ENCODE measurements at regions not wholly inside any gene's neighbourhood (a gene's known extent, or its start where the extent isn't known, plus 50 kb on each side); places are given as distances from the start of the nearest gene placed in this dataset.

DNA sequence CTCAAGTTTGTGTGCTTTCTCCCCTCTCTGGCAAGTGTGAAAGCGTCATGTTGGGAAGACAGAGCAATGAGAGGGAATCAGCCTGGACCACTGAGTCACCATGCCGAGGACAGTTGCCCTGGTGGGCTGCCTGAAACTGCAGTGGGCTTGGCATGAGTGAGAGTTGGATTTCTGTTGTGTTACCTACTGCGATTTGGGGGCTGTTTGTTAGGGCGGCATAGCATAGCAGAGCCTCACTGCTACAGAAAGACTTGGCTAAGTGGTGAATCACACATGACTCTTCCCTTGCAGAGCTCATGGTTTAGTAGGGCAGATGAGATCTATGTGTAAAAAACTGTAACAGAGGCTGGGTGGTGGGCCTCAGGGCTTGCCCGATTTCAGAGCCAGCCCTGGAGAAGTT, 324.6 kb downstream of the C16orf95 start:
- no peak overlapping the region for H3K4me3 ChIP-seq (replicated peaks; ENCODE audit: low read depth, low read length)
- no peaks in the 10 kb centered on the region for H3K36me3 ChIP-seq (ENCODE audit: control insufficient read depth, insufficient read depth, low read length)
- TF ChIP-seq, protein P1, sequence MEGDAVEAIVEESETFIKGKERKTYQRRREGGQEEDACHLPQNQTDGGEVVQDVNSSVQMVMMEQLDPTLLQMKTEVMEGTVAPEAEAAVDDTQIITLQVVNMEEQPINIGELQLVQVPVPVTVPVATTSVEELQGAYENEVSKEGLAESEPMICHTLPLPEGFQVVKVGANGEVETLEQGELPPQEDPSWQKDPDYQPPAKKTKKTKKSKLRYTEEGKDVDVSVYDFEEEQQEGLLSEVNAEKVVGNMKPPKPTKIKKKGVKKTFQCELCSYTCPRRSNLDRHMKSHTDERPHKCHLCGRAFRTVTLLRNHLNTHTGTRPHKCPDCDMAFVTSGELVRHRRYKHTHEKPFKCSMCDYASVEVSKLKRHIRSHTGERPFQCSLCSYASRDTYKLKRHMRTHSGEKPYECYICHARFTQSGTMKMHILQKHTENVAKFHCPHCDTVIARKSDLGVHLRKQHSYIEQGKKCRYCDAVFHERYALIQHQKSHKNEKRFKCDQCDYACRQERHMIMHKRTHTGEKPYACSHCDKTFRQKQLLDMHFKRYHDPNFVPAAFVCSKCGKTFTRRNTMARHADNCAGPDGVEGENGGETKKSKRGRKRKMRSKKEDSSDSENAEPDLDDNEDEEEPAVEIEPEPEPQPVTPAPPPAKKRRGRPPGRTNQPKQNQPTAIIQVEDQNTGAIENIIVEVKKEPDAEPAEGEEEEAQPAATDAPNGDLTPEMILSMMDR (IDR thresholded peaks at IDR 0.05; ENCODE audit: insufficient read depth, low read length, poor library complexity, severe bottlenecking), result no peak
- H3K27me3 ChIP-seq (replicated peaks; ENCODE audit: control insufficient read depth, insufficient read depth, low read length), result peaks cover 1% of the 10 kb centered on the region
- DNase-seq (ENCODE audit: extremely low read depth, insufficient read length), result no peak

DNA sequence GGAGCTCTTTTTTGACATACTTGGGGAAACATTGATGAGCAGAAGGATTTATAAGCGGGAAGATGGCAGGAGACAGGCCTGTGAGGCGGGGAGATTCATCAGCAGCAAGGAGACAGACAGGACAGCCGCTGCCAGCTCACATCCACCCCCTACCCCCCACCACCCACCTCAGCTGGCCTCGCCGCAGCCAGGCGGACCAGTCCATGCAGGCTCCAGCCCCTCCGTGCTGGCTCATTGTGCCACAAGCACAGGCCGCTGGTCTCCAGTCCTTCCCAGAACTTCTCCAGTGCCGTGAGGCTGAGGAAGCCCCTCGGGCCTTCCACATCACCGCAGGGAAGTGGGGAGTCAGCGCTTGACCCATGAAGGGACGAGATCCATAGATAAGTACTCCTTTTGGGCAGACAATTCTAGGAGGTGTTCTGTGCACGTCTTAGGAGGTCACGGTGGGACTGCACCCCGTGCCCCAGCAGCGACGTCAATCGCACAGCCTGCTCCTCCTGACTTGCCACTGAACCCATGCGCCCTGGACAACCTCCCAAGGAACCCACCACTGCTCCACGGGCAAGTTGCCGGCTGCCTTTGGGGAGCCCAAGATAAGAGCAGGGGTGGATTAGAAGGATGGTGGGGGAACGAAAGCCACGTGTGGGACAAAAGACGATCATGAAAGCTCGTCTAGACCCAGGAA, 323.6 kb downstream of the C16orf95 start:
- TF ChIP-seq, protein P1 (IDR thresholded peaks at IDR 0.05; ENCODE audit: insufficient read depth, low read length, poor library complexity, severe bottlenecking), result no peak
- H3K27me3 ChIP-seq (replicated peaks; ENCODE audit: control insufficient read depth, insufficient read depth, low read length), result peaks cover 1% of the 10 kb centered on the region
- H3K4me3 ChIP-seq (replicated peaks; ENCODE audit: low read depth, low read length), result no peak overlapping the region
- DNase-seq (ENCODE audit: extremely low read depth, insufficient read length), result no peak
- no peaks in the 10 kb centered on the region for H3K36me3 ChIP-seq (ENCODE audit: control insufficient read depth, insufficient read depth, low read length)

DNA sequence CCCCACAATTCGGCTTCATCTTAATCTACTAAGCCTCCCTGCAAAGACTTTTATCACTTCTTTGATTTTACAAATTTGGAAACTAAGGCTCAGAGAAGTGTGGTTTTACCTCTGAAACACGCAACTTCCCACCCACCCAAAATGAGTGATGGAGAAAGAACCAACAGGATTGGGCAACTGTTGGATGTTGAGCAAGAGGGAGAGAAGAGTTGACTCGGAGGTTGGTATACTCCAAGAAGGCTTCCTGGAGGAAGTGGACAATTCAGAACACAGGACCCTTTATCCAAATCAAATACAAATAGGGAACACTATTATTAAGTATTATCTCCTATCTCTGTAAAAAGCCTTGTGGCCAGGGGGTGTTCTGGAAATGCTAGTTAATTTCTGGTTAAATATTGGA, 323.0 kb downstream of the C16orf95 start:
- no peak overlapping the region for H3K4me3 ChIP-seq (replicated peaks; ENCODE audit: low read depth, low read length)
- no peak for DNase-seq (ENCODE audit: extremely low read depth, insufficient read length)
- H3K27me3 ChIP-seq (replicated peaks; ENCODE audit: control insufficient read depth, insufficient read depth, low read length), result peaks cover 1% of the 10 kb centered on the region
- no peaks in the 10 kb centered on the region for H3K36me3 ChIP-seq (ENCODE audit: control insufficient read depth, insufficient read depth, low read length)
- TF ChIP-seq, protein P1 (IDR thresholded peaks at IDR 0.05; ENCODE audit: insufficient read depth, low read length, poor library complexity, severe bottlenecking), result no peak

DNA sequence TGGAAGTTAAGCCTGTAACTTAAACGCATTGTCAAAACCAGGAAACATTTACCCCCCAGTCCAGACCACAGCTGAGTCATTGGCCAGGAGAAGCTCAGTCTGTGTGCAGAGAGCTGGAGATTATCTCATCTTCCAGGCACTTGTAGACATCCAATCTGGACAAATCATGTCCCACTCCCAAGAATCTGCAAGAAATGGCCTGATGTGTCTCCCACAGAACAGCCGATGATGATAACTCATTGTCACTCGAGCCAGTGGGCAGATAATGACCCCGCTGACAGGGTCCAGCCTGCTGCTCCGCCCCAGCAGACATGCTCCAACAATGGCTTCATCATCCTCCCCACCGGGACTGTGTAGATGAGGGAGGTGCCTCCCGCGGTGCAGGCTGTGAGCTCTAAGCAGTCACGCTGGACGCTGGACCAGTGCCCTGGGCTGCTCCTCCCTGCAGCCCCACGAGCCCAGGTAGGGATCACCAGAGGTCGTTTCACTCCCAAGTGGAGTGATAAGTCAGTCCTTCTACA, 322.5 kb downstream of the C16orf95 start:
- no peak overlapping the region for H3K4me3 ChIP-seq (replicated peaks; ENCODE audit: low read depth, low read length)
- no peaks in the 10 kb centered on the region for H3K36me3 ChIP-seq (ENCODE audit: control insufficient read depth, insufficient read depth, low read length)
- TF ChIP-seq, protein P1 (IDR thresholded peaks at IDR 0.05; ENCODE audit: insufficient read depth, low read length, poor library complexity, severe bottlenecking), result no peak
- H3K27me3 ChIP-seq (replicated peaks; ENCODE audit: control insufficient read depth, insufficient read depth, low read length), result peaks cover 1% of the 10 kb centered on the region
- DNase-seq (ENCODE audit: extremely low read depth, insufficient read length), result no peak

DNA sequence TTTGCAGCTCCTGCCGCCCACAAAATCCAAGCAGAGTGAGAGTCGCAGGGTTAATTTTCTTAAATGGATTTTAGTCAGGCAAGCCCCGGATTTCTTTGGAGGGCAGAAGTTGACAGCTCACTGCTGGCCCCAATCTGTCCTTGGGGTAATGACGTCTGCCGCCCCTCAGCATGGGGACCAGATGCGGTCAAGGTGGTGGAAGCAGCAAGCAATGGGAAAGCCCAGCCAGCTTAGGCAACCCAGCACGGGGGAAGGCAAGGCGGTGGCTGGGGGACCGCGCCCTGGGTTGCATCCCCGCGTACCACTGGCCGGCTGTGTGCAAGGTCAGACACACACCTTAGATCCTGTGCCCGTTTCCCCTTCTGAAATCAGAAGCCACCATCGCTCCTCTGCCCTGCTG, 321.7 kb downstream of the C16orf95 start:
- Histone ChIP-seq H3K27me3 (replicated peaks; ENCODE audit: control insufficient read depth, insufficient read depth, low read length) (peaks cover 1% of the 10 kb centered on the region), H3K4me3 (replicated peaks; ENCODE audit: low read depth, low read length) (no peak overlapping the region), H3K36me3 (ENCODE audit: control insufficient read depth, insufficient read depth, low read length) (no peaks in the 10 kb centered on the region)
- TF ChIP-seq, protein P1 (IDR thresholded peaks at IDR 0.05; ENCODE audit: insufficient read depth, low read length, poor library complexity, severe bottlenecking), result no peak
- no peak for DNase-seq (ENCODE audit: extremely low read depth, insufficient read length)

Measured in GM06990 (cell line).